Ectodermal cell (in vitro differentiated cells): ENCODE measurements at regions not wholly inside any gene's neighbourhood (a gene's known extent, or its start where the extent isn't known, plus 50 kb on each side); places are given as distances from the start of the nearest gene placed in this dataset.

ENCODE experiments used
- H3K27ac ChIP-seq: 2 replicates; pipeline ENCODE4 v1.7.0; 2013; ENCODE audit warnings: mild to moderate bottlenecking, low read depth, low read length; ENCODE audit not compliant: insufficient read depth, poor library complexity, severe bottlenecking
- H3K27me3 ChIP-seq: 2 replicates; pipeline ENCODE4 v1.7.0; 2013; ENCODE audit warnings: mild to moderate bottlenecking, low read length; ENCODE audit not compliant: insufficient read depth, control insufficient read depth, poor library complexity, severe bottlenecking
- H3K36me3 ChIP-seq: one replicate; pipeline ENCODE4 v1.7.0; 2013; ENCODE audit warnings: low read length; ENCODE audit not compliant: control insufficient read depth, insufficient read depth
- H3K4me1 ChIP-seq: one replicate; pipeline ENCODE4 v1.7.0; 2013; ENCODE audit warnings: low read length; ENCODE audit not compliant: control insufficient read depth, insufficient read depth
- H3K4me3 ChIP-seq: 2 replicates; pipeline ENCODE4 v1.7.0; 2013; ENCODE audit warnings: low read depth, low read length, control low read depth; ENCODE audit not compliant: insufficient read depth
- H3K9me3 ChIP-seq: 2 replicates; pipeline ENCODE4 v1.7.0; 2013; ENCODE audit warnings: mild to moderate bottlenecking, low read length, moderate library complexity; ENCODE audit not compliant: control insufficient read depth
- WGBS, 2 experiments: methylation state at CpG; one replicate each; pipeline ENCODE4 v1.1.7; 2013; ENCODE audit warnings: missing lambda C conversion rate in 2 of 2; 5-methylcytosine and 5-hydroxymethylcytosine counted together

- Histone ChIP-seq H3K27me3 (no peaks in the 10 kb centered on the region), H3K4me3 (no peak overlapping the region), H3K4me1 (no peaks in the 10 kb centered on the region), H3K27ac (no peak overlapping the region), H3K36me3 (no peaks in the 10 kb centered on the region), H3K9me3 (no peaks in the 10 kb centered on the region)
- WGBS, 2 experiments = 92 to 98% methylated on average over 1 of the region's 1 CpG
Observed at GRCh38 chr3:40639006-40639405, 114.2 kb downstream of the ZNF621 start.

GRCh38 chr3:40642812-40643211, 118.1 kb downstream of the ZNF621 start:
- Histone ChIP-seq H3K36me3 (no peaks in the 10 kb centered on the region), H3K4me1 (no peaks in the 10 kb centered on the region), H3K27me3 (no peaks in the 10 kb centered on the region), H3K9me3 (no peaks in the 10 kb centered on the region), H3K4me3 (no peak overlapping the region), H3K27ac (no peak overlapping the region)
- WGBS, 2 experiments = 91 to 95% methylated on average over 5 of the region's 5 CpGs

GRCh38 chr3:40645883-40646282, 121.1 kb downstream of the ZNF621 start:
- Histone ChIP-seq H3K27ac (no peak overlapping the region), H3K4me1 (no peaks in the 10 kb centered on the region), H3K36me3 (no peaks in the 10 kb centered on the region), H3K9me3 (no peaks in the 10 kb centered on the region), H3K4me3 (no peak overlapping the region), H3K27me3 (no peaks in the 10 kb centered on the region)
- WGBS, 2 experiments = 93 to 94% methylated on average over 3 of the region's 3 CpGs

- H3K36me3 ChIP-seq = no peaks in the 10 kb centered on the region
- H3K4me1 ChIP-seq = no peaks in the 10 kb centered on the region
- H3K27me3 ChIP-seq = no peaks in the 10 kb centered on the region
- 95 to 98% methylated on average over 4 of the region's 4 CpGs for WGBS, 2 experiments
- no peak overlapping the region for H3K4me3 ChIP-seq
- no peaks in the 10 kb centered on the region for H3K9me3 ChIP-seq
- H3K27ac ChIP-seq = no peak overlapping the region
Observed at GRCh38 chr3:40649346-40649745, 124.6 kb downstream of the ZNF621 start.

GRCh38 chr3:40652072-40652471, 127.3 kb downstream of the ZNF621 start:
- Histone ChIP-seq H3K4me1 (no peaks in the 10 kb centered on the region), H3K27ac (no peak overlapping the region), H3K9me3 (no peaks in the 10 kb centered on the region), H3K4me3 (no peak overlapping the region), H3K27me3 (no peaks in the 10 kb centered on the region), H3K36me3 (no peaks in the 10 kb centered on the region)
- WGBS, 2 experiments = 93 to 95% methylated on average over 5 of the region's 5 CpGs

- Histone ChIP-seq H3K4me3 (no peak overlapping the region), H3K36me3 (no peaks in the 10 kb centered on the region), H3K27ac (no peak overlapping the region), H3K4me1 (no peaks in the 10 kb centered on the region), H3K27me3 (no peaks in the 10 kb centered on the region), H3K9me3 (no peaks in the 10 kb centered on the region)
- WGBS, 2 experiments = 93 to 94% methylated on average over 2 of the region's 2 CpGs
Observed at GRCh38 chr3:40653001-40653400, 128.2 kb downstream of the ZNF621 start.

GRCh38 chr3:40653878-40654277, 129.1 kb downstream of the ZNF621 start:
- WGBS, 2 experiments = 94 to 96% methylated on average over 3 of the region's 3 CpGs

GRCh38 chr3:40655551-40655950, 130.8 kb downstream of the ZNF621 start:
- no peaks in the 10 kb centered on the region for H3K27me3 ChIP-seq
- no peaks in the 10 kb centered on the region for H3K4me1 ChIP-seq
- 94 to 96% methylated on average over 4 of the region's 4 CpGs for WGBS, 2 experiments
- H3K4me3 ChIP-seq = no peak overlapping the region
- H3K27ac ChIP-seq = no peak overlapping the region
- H3K9me3 ChIP-seq = no peaks in the 10 kb centered on the region
- no peaks in the 10 kb centered on the region for H3K36me3 ChIP-seq

More at GRCh38 chr3:40653878-40654277, 129.1 kb downstream of the ZNF621 start:
- H3K27ac ChIP-seq = no peak overlapping the region
- H3K4me1 ChIP-seq = no peaks in the 10 kb centered on the region
- no peaks in the 10 kb centered on the region for H3K36me3 ChIP-seq
- H3K27me3 ChIP-seq = no peaks in the 10 kb centered on the region
- H3K9me3 ChIP-seq = no peaks in the 10 kb centered on the region
- no peak overlapping the region for H3K4me3 ChIP-seq

GRCh38 chr3:40657623-40658022, 132.9 kb downstream of the ZNF621 start:
- Histone ChIP-seq H3K27ac (no peak overlapping the region), H3K27me3 (no peaks in the 10 kb centered on the region), H3K36me3 (no peaks in the 10 kb centered on the region), H3K4me1 (no peaks in the 10 kb centered on the region), H3K4me3 (no peak overlapping the region), H3K9me3 (no peaks in the 10 kb centered on the region)
- 96 to 100% methylated on average over 3 of the region's 3 CpGs for WGBS, 2 experiments

- H3K4me3 ChIP-seq = no peak overlapping the region
- no peaks in the 10 kb centered on the region for H3K27me3 ChIP-seq
- no peak overlapping the region for H3K27ac ChIP-seq
- WGBS, 2 experiments = 77 to 81% methylated on average over 3 to 5 of the region's 5 CpGs
- H3K4me1 ChIP-seq = no peaks in the 10 kb centered on the region
- H3K9me3 ChIP-seq = no peaks in the 10 kb centered on the region
- no peaks in the 10 kb centered on the region for H3K36me3 ChIP-seq
Observed at GRCh38 chr3:40658305-40658704, 133.5 kb downstream of the ZNF621 start.

- WGBS, 2 experiments = 83 to 86% methylated on average over 1 of the region's 1 CpG
- H3K27ac ChIP-seq = no peak overlapping the region
- H3K36me3 ChIP-seq = no peaks in the 10 kb centered on the region
- peaks cover 4% of the 10 kb centered on the region for H3K4me1 ChIP-seq
- H3K9me3 ChIP-seq = no peaks in the 10 kb centered on the region
- H3K4me3 ChIP-seq = no peak overlapping the region
- no peaks in the 10 kb centered on the region for H3K27me3 ChIP-seq
Observed at GRCh38 chr3:40660554-40660953, 135.8 kb downstream of the ZNF621 start.
